GM12878 (cell line): ENCODE measurements at regions not wholly inside any gene's neighbourhood (a gene's known extent, or its start where the extent isn't known, plus 50 kb on each side); places are given as distances from the start of the nearest gene placed in this dataset.

Experiments
- ATAC-seq: fragments of 200-7000 bp; cut with Tn5 transposase; 3 replicates; pipeline ENCODE4 v1.9.1; 2020; ENCODE audit warnings: mild to moderate bottlenecking, moderate library complexity
- BruUV-seq: library from RNA; stranded (reverse); fragments of 400-500 nt; replicated peaks from 2 replicates; lab custom pipeline; 2021; lab: Mats Ljungman, UMichigan
- CTCF ChIA-PET: fragments of 300-600 bp; sonication (Branson Sonifier 250); formaldehyde crosslinking; extraction: SDS; loops from one replicate; lab custom pipeline; 2021; ENCODE audit warnings: inconsistent platforms; lab: Yijun Ruan, JAX
- POLR2A ChIA-PET: fragments of 350-600 bp; formaldehyde crosslinking; extraction: SDS; loops from one replicate; lab custom pipeline; 2021; ENCODE audit warnings: inconsistent platforms; lab: Charles Lee
- RAD21 ChIA-PET: fragments of 300-600 bp; sonication (Branson Sonifier 250); formaldehyde crosslinking; loops from one replicate; lab custom pipeline; 2023; ENCODE audit warnings: antibody characterized with exemption; ENCODE audit not compliant: unreplicated experiment; lab: Charles Lee
- SMC1A ChIA-PET: fragments of 300-600 bp; sonication (Branson Sonifier 250); formaldehyde crosslinking; loops from one replicate; lab custom pipeline; 2023; ENCODE audit not compliant: unreplicated experiment, uncharacterized antibody; lab: Charles Lee
- DNase-seq: peaks from one replicate; pipeline ENCODE4 v3.0.0-alpha.2; 2011; ENCODE audit warnings: low read depth, low spot score
- FAIRE-seq: peaks from 3 replicates; lab custom pipeline; 2011; peaks lifted over from hg19 to GRCh38; lab: Jason Lieb, UNC
- H2AFZ ChIP-seq: 2 replicates; pipeline ENCODE4 v1.6.0; 2011; ENCODE audit warnings: low read depth, low read length, control low read depth; ENCODE audit not compliant: control insufficient read depth
- H3K27ac ChIP-seq: 2 replicates; pipeline ENCODE4 v1.5.1; 2011; ENCODE audit warnings: control low read depth; ENCODE audit not compliant: control insufficient read depth, insufficient read depth
- H3K27me3 ChIP-seq, 2 experiments: replicated peaks in 1 of 2; 2 replicates each; pipeline versions ENCODE4 v1.6.0 to v1.6.1; 2011; ENCODE audit warnings: low read length in 1 of 2; ENCODE audit not compliant: control insufficient read depth in 2 of 2, insufficient read depth in 2 of 2
- H3K36me3 ChIP-seq, 2 experiments: 2 replicates each; pipeline ENCODE4 v1.5.1; 2011; ENCODE audit warnings: low read length in 1 of 2; ENCODE audit not compliant: control insufficient read depth in 2 of 2, insufficient read depth in 2 of 2
- H3K4me1 ChIP-seq: 2 replicates; pipeline ENCODE4 v1.6.1; 2011; ENCODE audit warnings: mild to moderate bottlenecking, low read length, moderate library complexity, mixed read lengths; ENCODE audit not compliant: control insufficient read depth, insufficient read depth
- H3K4me2 ChIP-seq: 2 replicates; pipeline ENCODE4 v1.6.0; 2011; ENCODE audit warnings: control low read depth; ENCODE audit not compliant: control insufficient read depth, insufficient read depth
- H3K4me3 ChIP-seq: fragments of 200-600 bp; sonication (generic); 2 replicates; pipeline ENCODE4 v1.5.1; 2016
- H3K79me2 ChIP-seq: 2 replicates; pipeline ENCODE4 v1.6.0; 2011; ENCODE audit warnings: low read length; ENCODE audit not compliant: control insufficient read depth, insufficient read depth
- H3K9ac ChIP-seq: 2 replicates; pipeline ENCODE4 v1.8.0; 2011; ENCODE audit warnings: low read length, control low read depth, mixed read lengths; ENCODE audit not compliant: control insufficient read depth, insufficient read depth
- H3K9me3 ChIP-seq: replicated peaks from 3 replicates; pipeline ENCODE4 v1.5.1; 2011; ENCODE audit warnings: mild to moderate bottlenecking, low read length; ENCODE audit not compliant: control insufficient read depth, insufficient read depth
- H4K20me1 ChIP-seq: 2 replicates; pipeline ENCODE4 v1.6.0; 2011; ENCODE audit not compliant: control insufficient read depth, insufficient read depth
- CREM ChIP-seq: IDR thresholded peaks from 2 replicates; pipeline ENCODE4 v1.6.1; 2014; ENCODE audit warnings: antibody characterized with exemption, low read depth
- NR2F1 ChIP-seq: fragments of 450-650 bp; conservative IDR thresholded peaks from 2 replicates; pipeline ENCODE4 v1.6.1; 2017; ENCODE audit warnings: mild to moderate bottlenecking
- RFX5 ChIP-seq: IDR thresholded peaks from 2 replicates; pipeline ENCODE4 v1.6.1; 2011; ENCODE audit warnings: low read depth, low read length, improper control_type of control experiment
- SREBF2 ChIP-seq: IDR thresholded peaks from 2 replicates; pipeline ENCODE4 v1.6.1; 2012; ENCODE audit warnings: mild to moderate bottlenecking, low read length
- STAT3 ChIP-seq: IDR thresholded peaks from 2 replicates; pipeline ENCODE4 v1.6.1; 2011; ENCODE audit warnings: low read depth, low read length, improper control_type of control experiment
- WGBS: methylation state at CpG from one replicate; pipeline ENCODE4 v1.1.6; 2016; ENCODE audit warnings: low lambda C conversion rate; ENCODE audit not compliant: insufficient replicate concordance, insufficient coverage; ENCODE audit errors: missing lambda C conversion rate; 5-methylcytosine and 5-hydroxymethylcytosine counted together
- in situ Hi-C: fragments of 300-500 bp; cut with MboI; formaldehyde crosslinking; loops from 9 replicates; pipeline ENCODE4 v1.14.3; 2018; ENCODE audit warnings: mixed read lengths
- intact Hi-C: fragments of 100-400 bp; cut with micrococcal nuclease; formaldehyde crosslinking; loops from one replicate; pipeline ENCODE4 v1.14.2; 2022; ENCODE audit not compliant: unreplicated experiment
- TF ChIP-seq, protein P1 (sequence below): IDR thresholded peaks from 2 replicates; pipeline ENCODE4 v1.6.1; 2011; ENCODE audit warnings: low read depth, low read length, improper control_type of control experiment, borderline replicate concordance
- TF ChIP-seq, protein P2 (sequence below): fragments of 450-650 bp; IDR thresholded peaks from 2 replicates; pipeline ENCODE4 v1.6.1; 2017; ENCODE audit warnings: antibody characterized with exemption, mild to moderate bottlenecking, moderate library complexity
- TF ChIP-seq, protein P3 (sequence below): fragments of 450-650 bp; IDR thresholded peaks from 2 replicates; pipeline ENCODE4 v1.6.1; 2016; ENCODE audit warnings: mild to moderate bottlenecking, moderate library complexity, borderline replicate concordance
- TF ChIP-seq, protein P4 (sequence below): fragments of 450-650 bp; formaldehyde crosslinking; IDR thresholded peaks from 2 replicates; pipeline ENCODE4 v1.4.0; 2020; ENCODE audit warnings: mild to moderate bottlenecking, moderate library complexity

DNA sequence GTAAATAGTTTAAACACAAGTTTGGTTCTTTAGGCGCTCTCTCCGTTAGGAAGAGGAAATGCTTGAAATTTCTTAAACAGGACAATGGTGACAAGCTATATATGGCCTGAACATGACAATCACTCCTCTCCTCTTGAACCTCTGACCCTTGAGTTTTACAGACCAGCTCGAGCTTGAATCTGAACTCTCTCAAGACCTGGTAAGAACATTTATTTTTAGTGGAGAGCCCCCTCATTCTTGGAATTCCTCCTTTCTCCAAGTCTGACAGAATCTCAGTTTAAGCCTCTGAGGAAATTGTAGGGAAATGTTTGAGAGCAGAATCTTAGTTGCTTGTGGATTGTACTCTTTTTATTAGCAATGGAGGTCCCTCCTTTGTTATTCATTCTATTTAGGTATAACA lies 1293.6 kb upstream of the ZEB2 start:
- SMC1A ChIA-PET = no interaction called here
- BruUV-seq = no TSS peak

More for the DNA sequence above, 1293.6 kb upstream of the ZEB2 start:
- H3K36me3 ChIP-seq = no peaks in the 10 kb centered on the region
- no peak overlapping the region for H3K27ac ChIP-seq
- no peak overlapping the region for H3K4me3 ChIP-seq
- H3K79me2 ChIP-seq = no peaks in the 10 kb centered on the region
- CTCF ChIA-PET = interaction anchor here (2.0 kb wide), 1 partner anchor 58 kb away, joined by 4 read pairs; no protein-coding TSS in a partner anchor
- no peak for ATAC-seq
- H4K20me1 ChIP-seq = no peaks in the 10 kb centered on the region
- no peak overlapping the region for H2AFZ ChIP-seq
- intact Hi-C loops = no loop called here
- H3K4me1 ChIP-seq = no peaks in the 10 kb centered on the region
- H3K9me3 ChIP-seq = no peaks in the 10 kb centered on the region
- 65% methylated on average over 3 of the region's 3 CpGs for WGBS
- no peak overlapping the region for H3K9ac ChIP-seq
- no peak for DNase-seq
- H3K4me2 ChIP-seq = no peak overlapping the region
- RAD21 ChIA-PET = no interaction called here
- TF ChIP-seq STAT3 (no peak), CREM (no peak), RFX5 (no peak), NR2F1 (no peak), SREBF2 (no peak)
- TF ChIP-seq, protein P1, sequence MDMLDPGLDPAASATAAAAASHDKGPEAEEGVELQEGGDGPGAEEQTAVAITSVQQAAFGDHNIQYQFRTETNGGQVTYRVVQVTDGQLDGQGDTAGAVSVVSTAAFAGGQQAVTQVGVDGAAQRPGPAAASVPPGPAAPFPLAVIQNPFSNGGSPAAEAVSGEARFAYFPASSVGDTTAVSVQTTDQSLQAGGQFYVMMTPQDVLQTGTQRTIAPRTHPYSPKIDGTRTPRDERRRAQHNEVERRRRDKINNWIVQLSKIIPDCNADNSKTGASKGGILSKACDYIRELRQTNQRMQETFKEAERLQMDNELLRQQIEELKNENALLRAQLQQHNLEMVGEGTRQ = no peak
- TF ChIP-seq, protein P2, sequence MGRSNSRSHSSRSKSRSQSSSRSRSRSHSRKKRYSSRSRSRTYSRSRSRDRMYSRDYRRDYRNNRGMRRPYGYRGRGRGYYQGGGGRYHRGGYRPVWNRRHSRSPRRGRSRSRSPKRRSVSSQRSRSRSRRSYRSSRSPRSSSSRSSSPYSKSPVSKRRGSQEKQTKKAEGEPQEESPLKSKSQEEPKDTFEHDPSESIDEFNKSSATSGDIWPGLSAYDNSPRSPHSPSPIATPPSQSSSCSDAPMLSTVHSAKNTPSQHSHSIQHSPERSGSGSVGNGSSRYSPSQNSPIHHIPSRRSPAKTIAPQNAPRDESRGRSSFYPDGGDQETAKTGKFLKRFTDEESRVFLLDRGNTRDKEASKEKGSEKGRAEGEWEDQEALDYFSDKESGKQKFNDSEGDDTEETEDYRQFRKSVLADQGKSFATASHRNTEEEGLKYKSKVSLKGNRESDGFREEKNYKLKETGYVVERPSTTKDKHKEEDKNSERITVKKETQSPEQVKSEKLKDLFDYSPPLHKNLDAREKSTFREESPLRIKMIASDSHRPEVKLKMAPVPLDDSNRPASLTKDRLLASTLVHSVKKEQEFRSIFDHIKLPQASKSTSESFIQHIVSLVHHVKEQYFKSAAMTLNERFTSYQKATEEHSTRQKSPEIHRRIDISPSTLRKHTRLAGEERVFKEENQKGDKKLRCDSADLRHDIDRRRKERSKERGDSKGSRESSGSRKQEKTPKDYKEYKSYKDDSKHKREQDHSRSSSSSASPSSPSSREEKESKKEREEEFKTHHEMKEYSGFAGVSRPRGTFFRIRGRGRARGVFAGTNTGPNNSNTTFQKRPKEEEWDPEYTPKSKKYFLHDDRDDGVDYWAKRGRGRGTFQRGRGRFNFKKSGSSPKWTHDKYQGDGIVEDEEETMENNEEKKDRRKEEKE = no peak
- TF ChIP-seq, protein P3, sequence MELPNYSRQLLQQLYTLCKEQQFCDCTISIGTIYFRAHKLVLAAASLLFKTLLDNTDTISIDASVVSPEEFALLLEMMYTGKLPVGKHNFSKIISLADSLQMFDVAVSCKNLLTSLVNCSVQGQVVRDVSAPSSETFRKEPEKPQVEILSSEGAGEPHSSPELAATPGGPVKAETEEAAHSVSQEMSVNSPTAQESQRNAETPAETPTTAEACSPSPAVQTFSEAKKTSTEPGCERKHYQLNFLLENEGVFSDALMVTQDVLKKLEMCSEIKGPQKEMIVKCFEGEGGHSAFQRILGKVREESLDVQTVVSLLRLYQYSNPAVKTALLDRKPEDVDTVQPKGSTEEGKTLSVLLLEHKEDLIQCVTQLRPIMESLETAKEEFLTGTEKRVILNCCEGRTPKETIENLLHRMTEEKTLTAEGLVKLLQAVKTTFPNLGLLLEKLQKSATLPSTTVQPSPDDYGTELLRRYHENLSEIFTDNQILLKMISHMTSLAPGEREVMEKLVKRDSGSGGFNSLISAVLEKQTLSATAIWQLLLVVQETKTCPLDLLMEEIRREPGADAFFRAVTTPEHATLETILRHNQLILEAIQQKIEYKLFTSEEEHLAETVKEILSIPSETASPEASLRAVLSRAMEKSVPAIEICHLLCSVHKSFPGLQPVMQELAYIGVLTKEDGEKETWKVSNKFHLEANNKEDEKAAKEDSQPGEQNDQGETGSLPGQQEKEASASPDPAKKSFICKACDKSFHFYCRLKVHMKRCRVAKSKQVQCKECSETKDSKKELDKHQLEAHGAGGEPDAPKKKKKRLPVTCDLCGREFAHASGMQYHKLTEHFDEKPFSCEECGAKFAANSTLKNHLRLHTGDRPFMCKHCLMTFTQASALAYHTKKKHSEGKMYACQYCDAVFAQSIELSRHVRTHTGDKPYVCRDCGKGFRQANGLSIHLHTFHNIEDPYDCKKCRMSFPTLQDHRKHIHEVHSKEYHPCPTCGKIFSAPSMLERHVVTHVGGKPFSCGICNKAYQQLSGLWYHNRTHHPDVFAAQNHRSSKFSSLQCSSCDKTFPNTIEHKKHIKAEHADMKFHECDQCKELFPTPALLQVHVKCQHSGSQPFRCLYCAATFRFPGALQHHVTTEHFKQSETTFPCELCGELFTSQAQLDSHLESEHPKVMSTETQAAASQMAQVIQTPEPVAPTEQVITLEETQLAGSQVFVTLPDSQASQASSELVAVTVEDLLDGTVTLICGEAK = no peak
- TF ChIP-seq, protein P4, sequence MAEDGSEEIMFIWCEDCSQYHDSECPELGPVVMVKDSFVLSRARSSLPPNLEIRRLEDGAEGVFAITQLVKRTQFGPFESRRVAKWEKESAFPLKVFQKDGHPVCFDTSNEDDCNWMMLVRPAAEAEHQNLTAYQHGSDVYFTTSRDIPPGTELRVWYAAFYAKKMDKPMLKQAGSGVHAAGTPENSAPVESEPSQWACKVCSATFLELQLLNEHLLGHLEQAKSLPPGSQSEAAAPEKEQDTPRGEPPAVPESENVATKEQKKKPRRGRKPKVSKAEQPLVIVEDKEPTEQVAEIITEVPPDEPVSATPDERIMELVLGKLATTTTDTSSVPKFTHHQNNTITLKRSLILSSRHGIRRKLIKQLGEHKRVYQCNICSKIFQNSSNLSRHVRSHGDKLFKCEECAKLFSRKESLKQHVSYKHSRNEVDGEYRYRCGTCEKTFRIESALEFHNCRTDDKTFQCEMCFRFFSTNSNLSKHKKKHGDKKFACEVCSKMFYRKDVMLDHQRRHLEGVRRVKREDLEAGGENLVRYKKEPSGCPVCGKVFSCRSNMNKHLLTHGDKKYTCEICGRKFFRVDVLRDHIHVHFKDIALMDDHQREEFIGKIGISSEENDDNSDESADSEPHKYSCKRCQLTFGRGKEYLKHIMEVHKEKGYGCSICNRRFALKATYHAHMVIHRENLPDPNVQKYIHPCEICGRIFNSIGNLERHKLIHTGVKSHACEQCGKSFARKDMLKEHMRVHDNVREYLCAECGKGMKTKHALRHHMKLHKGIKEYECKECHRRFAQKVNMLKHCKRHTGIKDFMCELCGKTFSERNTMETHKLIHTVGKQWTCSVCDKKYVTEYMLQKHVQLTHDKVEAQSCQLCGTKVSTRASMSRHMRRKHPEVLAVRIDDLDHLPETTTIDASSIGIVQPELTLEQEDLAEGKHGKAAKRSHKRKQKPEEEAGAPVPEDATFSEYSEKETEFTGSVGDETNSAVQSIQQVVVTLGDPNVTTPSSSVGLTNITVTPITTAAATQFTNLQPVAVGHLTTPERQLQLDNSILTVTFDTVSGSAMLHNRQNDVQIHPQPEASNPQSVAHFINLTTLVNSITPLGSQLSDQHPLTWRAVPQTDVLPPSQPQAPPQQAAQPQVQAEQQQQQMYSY = no peak
- TF ChIP-seq, all 136 proteins: peak for 0
- in situ Hi-C loops = no loop called here
- no peaks in the 10 kb centered on the region for H3K27me3 ChIP-seq
- no peak for FAIRE-seq
- POLR2A ChIA-PET = no interaction called here
